ENCODE measurements at regions not wholly inside any gene's neighbourhood (a gene's known extent, or its start where the extent isn't known, plus 50 kb on each side); places are given as distances from the start of the nearest gene placed in this dataset.

DNA sequence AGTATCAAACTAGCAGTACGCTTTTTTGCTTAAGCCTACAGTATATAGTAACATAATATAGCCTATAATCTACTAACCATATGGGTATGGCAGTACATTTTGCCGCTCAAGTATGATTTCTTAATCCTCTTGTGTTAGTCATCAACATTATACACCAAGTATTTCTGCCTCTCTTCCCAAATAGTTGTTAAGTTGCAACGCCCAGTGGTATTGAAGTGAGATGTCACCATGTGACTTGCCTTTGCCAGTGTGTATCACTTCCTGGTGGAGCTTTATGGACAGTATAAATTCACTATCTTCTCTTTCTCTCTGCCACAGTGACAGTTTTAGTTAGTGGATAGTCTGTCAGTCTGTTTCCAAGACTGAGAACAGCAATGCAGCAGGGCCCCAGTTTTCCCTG, 535.5 kb downstream of the PDHA2 start (continued):
- TF ChIP-seq, protein P1, sequence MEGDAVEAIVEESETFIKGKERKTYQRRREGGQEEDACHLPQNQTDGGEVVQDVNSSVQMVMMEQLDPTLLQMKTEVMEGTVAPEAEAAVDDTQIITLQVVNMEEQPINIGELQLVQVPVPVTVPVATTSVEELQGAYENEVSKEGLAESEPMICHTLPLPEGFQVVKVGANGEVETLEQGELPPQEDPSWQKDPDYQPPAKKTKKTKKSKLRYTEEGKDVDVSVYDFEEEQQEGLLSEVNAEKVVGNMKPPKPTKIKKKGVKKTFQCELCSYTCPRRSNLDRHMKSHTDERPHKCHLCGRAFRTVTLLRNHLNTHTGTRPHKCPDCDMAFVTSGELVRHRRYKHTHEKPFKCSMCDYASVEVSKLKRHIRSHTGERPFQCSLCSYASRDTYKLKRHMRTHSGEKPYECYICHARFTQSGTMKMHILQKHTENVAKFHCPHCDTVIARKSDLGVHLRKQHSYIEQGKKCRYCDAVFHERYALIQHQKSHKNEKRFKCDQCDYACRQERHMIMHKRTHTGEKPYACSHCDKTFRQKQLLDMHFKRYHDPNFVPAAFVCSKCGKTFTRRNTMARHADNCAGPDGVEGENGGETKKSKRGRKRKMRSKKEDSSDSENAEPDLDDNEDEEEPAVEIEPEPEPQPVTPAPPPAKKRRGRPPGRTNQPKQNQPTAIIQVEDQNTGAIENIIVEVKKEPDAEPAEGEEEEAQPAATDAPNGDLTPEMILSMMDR (conservative IDR thresholded peaks at IDR 0.05; ENCODE audit: low read depth in 2 of 2): no peak
- TF ChIP-seq, protein P2, sequence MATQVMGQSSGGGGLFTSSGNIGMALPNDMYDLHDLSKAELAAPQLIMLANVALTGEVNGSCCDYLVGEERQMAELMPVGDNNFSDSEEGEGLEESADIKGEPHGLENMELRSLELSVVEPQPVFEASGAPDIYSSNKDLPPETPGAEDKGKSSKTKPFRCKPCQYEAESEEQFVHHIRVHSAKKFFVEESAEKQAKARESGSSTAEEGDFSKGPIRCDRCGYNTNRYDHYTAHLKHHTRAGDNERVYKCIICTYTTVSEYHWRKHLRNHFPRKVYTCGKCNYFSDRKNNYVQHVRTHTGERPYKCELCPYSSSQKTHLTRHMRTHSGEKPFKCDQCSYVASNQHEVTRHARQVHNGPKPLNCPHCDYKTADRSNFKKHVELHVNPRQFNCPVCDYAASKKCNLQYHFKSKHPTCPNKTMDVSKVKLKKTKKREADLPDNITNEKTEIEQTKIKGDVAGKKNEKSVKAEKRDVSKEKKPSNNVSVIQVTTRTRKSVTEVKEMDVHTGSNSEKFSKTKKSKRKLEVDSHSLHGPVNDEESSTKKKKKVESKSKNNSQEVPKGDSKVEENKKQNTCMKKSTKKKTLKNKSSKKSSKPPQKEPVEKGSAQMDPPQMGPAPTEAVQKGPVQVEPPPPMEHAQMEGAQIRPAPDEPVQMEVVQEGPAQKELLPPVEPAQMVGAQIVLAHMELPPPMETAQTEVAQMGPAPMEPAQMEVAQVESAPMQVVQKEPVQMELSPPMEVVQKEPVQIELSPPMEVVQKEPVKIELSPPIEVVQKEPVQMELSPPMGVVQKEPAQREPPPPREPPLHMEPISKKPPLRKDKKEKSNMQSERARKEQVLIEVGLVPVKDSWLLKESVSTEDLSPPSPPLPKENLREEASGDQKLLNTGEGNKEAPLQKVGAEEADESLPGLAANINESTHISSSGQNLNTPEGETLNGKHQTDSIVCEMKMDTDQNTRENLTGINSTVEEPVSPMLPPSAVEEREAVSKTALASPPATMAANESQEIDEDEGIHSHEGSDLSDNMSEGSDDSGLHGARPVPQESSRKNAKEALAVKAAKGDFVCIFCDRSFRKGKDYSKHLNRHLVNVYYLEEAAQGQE (IDR thresholded peaks at IDR 0.05; ENCODE audit: unreplicated experiment): no peak
- no peak for TF ChIP-seq ZNF331 (CRISPR knock-in tag; IDR thresholded peaks at IDR 0.05; ENCODE audit: low read depth)

DNA sequence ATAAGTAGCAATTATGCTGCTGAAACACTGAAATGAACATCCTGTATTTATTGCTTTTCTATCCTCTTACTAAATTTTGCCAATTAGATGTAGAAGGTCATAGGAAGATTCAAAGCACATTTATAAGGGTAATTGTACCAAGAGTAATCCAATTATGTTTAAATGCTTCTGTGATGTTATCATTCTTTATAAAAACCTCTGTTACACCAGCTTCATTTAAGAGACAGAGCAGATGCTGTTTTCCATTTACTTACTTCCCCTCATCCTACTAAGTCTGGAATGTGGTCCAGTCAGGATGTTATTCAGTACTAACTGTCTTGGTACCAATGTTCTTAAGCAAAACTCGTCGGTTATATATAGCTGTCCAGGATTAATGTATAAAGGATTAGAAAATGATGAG, 539.6 kb downstream of the PDHA2 start:
- Histone ChIP-seq H3K9me2 (ENCODE audit: insufficient read depth) (no peaks in the 10 kb centered on the region), H3K27me3 (ENCODE audit: insufficient read depth) (no peaks in the 10 kb centered on the region), H3K79me2 (replicated peaks; ENCODE audit: insufficient read depth) (no peaks in the 10 kb centered on the region), H3K4me2 (no peak overlapping the region), H3K36me3 (ENCODE audit: insufficient read depth) (0 out of 2 replicates have a peak, but pooled peaks cover 6% of the 10 kb centered on the region), H2AFZ (no peak overlapping the region), H3F3A (replicated peaks; ENCODE audit: low read depth) (no peaks in the 10 kb centered on the region), H3K27ac (ENCODE audit: low read depth) (no peak overlapping the region), H3K4me3 (no peak overlapping the region), H4K20me1 (replicated peaks; ENCODE audit: insufficient read depth) (no peaks in the 10 kb centered on the region), H3K4me1 (ENCODE audit: insufficient read depth) (no peaks in the 10 kb centered on the region)
- H3K27ac Mint-ChIP-seq: no peak overlapping the region
- H3K27me3 Mint-ChIP-seq (ENCODE audit: insufficient read depth, low read depth, poor library complexity): no peaks in the 10 kb centered on the region
- DNase-seq (ENCODE audit: low spot score): no peak
- peaks cover 25% of the 10 kb centered on the region for H3K9me3 Mint-ChIP-seq
- peaks cover 27% of the 10 kb centered on the region; the same call in 2 of the 3 replicates for H3K36me3 Mint-ChIP-seq (ENCODE audit: low read depth)
- H3K4me3 Mint-ChIP-seq: no peak overlapping the region
- no peaks in the 10 kb centered on the region for H3K4me1 Mint-ChIP-seq
- ATAC-seq: no peak
- TF ChIP-seq POLR2AphosphoS5 (IDR thresholded peaks at IDR 0.05; ENCODE audit: low read depth) (no peak), ZNF331 (CRISPR knock-in tag; IDR thresholded peaks at IDR 0.05; ENCODE audit: low read depth) (no peak), CREB1 (CRISPR knock-in tag; IDR thresholded peaks at IDR 0.05; ENCODE audit: low read depth) (no peak), STAT1 (IDR thresholded peaks at IDR 0.05; ENCODE audit: unreplicated experiment) (no peak), NANOG (IDR thresholded peaks at IDR 0.05; ENCODE audit: borderline replicate concordance) (no peak), ZNF114 (CRISPR knock-in tag; IDR thresholded peaks at IDR 0.05) (no peak)
- TF ChIP-seq, protein P3, sequence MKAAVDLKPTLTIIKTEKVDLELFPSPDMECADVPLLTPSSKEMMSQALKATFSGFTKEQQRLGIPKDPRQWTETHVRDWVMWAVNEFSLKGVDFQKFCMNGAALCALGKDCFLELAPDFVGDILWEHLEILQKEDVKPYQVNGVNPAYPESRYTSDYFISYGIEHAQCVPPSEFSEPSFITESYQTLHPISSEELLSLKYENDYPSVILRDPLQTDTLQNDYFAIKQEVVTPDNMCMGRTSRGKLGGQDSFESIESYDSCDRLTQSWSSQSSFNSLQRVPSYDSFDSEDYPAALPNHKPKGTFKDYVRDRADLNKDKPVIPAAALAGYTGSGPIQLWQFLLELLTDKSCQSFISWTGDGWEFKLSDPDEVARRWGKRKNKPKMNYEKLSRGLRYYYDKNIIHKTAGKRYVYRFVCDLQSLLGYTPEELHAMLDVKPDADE (IDR thresholded peaks at IDR 0.05): no peak
- TF ChIP-seq, protein P2 (IDR thresholded peaks at IDR 0.05; ENCODE audit: unreplicated experiment): no peak
- TF ChIP-seq, protein P1 (conservative IDR thresholded peaks at IDR 0.05; ENCODE audit: low read depth in 2 of 2): no peak

Data from GM23338 (cell line).